ENCODE measurements at regions not wholly inside any gene's neighbourhood (a gene's known extent, or its start where the extent isn't known, plus 50 kb on each side); places are given as distances from the start of the nearest gene placed in this dataset.

DNA sequence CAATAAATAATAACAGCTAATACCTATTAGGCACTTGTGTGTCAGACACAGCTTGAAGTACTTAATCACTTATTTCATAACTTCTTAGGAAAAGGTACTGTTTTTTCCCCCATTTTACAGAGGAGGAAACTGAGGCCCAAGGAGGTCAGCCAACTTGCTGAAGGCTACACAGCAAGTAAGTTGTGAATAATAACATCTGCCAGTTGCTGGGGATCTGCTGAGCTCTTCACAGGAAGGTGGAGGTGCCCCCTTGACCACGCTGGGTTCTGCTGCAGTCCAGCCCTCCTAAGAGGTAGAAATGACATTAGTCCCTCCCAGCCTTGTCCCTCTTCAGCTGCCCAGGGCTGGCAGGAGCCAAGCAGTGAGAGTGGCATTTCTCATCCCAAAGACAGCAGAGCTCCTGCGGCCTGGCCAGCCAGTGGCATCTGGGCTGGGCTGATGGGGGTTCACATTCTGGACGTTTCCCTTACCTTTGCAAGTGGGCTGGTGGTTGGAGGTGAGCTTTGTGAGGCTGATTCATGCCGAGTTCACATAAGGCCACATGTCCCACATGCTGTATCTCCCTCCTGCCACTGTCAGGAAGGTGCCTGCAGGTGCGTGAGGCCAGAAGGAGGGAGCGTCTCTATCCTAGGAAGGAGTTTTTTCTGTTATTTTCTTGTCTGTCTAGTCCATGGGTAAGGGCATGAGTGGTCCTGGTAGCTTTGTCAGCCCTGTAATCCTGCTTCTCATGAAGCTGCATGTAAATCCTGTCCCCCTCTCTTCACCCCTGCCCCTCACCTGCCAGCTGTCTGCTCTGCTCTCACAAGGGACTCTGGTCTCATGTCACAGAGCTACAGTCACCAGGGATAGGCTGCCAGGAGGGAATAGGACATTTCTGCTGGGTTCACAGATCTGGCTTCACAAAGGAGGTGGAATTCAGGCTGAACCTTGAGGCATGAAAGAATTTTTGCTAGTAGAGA, 171.7 kb downstream of the MACROH2A1 start:
- no TSS peak for BruUV-seq (replicated peaks)
- WGBS (ENCODE audit: insufficient coverage, insufficient replicate concordance, low lambda C conversion rate, missing lambda C conversion rate): 27% methylated on average over 6 of the region's 6 CpGs
- CTCF ChIA-PET: no interaction called here
- POLR2A ChIA-PET: no interaction called here
- H4K20me1 ChIP-seq (ENCODE audit: control insufficient read depth, insufficient read depth): no peaks in the 10 kb centered on the region
- DNase-seq (ENCODE audit: low read depth, low spot score) (no peak), FAIRE-seq (no peak), ATAC-seq (no peak)
- SMC1A ChIA-PET (ENCODE audit: uncharacterized antibody, unreplicated experiment): no interaction called here
- no peak overlapping the region for H3K4me2 ChIP-seq (ENCODE audit: control insufficient read depth, insufficient read depth)
- H3K4me1 ChIP-seq (ENCODE audit: control insufficient read depth, insufficient read depth, low read length): peaks cover 8% of the 10 kb centered on the region
- RAD21 ChIA-PET (ENCODE audit: unreplicated experiment): no interaction called here
- H2AFZ ChIP-seq (ENCODE audit: control insufficient read depth, low read depth, low read length): no peak overlapping the region
- no peak overlapping the region for H3K9ac ChIP-seq (ENCODE audit: control insufficient read depth, insufficient read depth, low read length)
- no peaks in the 10 kb centered on the region for H3K36me3 ChIP-seq (ENCODE audit: control insufficient read depth in 2 of 2, insufficient read depth in 2 of 2, low read length in 1 of 2)
- intact Hi-C loops (cut with micrococcal nuclease; ENCODE audit: unreplicated experiment) (no loop called here), in situ Hi-C loops (cut with MboI) (no loop called here)
- H3K27ac ChIP-seq (ENCODE audit: control insufficient read depth, insufficient read depth): no peak overlapping the region
- no peaks in the 10 kb centered on the region for H3K9me3 ChIP-seq (replicated peaks; ENCODE audit: control insufficient read depth, insufficient read depth, low read length)
- no peaks in the 10 kb centered on the region for H3K79me2 ChIP-seq (ENCODE audit: control insufficient read depth, insufficient read depth, low read length)
- peaks cover 0 to 14% of the 10 kb centered on the region in 2 experiments; a peak in 2 of 4 replicates for H3K27me3 ChIP-seq (replicated peaks in 1 of 2; ENCODE audit: control insufficient read depth in 2 of 2, insufficient read depth in 2 of 2, low read length in 1 of 2)
- no peak overlapping the region for H3K4me3 ChIP-seq
- TF ChIP-seq MTA3 (IDR thresholded peaks at IDR 0.05; ENCODE audit: borderline replicate concordance, low read length): no peak
- TF ChIP-seq HDAC6 (IDR thresholded peaks at IDR 0.05; ENCODE audit: unreplicated experiment): no peak
- no peak for TF ChIP-seq ZNF687 (IDR thresholded peaks at IDR 0.05)
- no peak for TF ChIP-seq NR2C1 (IDR thresholded peaks at IDR 0.05)
- TF ChIP-seq TCF12 (IDR thresholded peaks at IDR 0.05; ENCODE audit: low read depth, low read length): no peak
- no peak for TF ChIP-seq BMI1 (IDR thresholded peaks at IDR 0.05; ENCODE audit: borderline replicate concordance)
- no peak for TF ChIP-seq MEF2B (IDR thresholded peaks at IDR 0.05; ENCODE audit: partially characterized antibody, poor library complexity, severe bottlenecking)
- no peak for TF ChIP-seq PKNOX1 (IDR thresholded peaks at IDR 0.05)
- TF ChIP-seq RFX5 (IDR thresholded peaks at IDR 0.05; ENCODE audit: low read depth, low read length): no peak
- no peak for TF ChIP-seq WRNIP1 (IDR thresholded peaks at IDR 0.05; ENCODE audit: borderline replicate concordance, low read depth, low read length)
- TF ChIP-seq SMAD1 (IDR thresholded peaks at IDR 0.05; ENCODE audit: low read depth, partially characterized antibody): no peak
- TF ChIP-seq SREBF2 (IDR thresholded peaks at IDR 0.05; ENCODE audit: low read length): no peak
- no peak for TF ChIP-seq YY1 (IDR thresholded peaks at IDR 0.05; ENCODE audit: low read depth, low read length)
- TF ChIP-seq EED (IDR thresholded peaks at IDR 0.05; ENCODE audit: low read depth): no peak
- TF ChIP-seq CTCF (IDR thresholded peaks at IDR 0.05 in 2 of 3, conservative IDR thresholded peaks at IDR 0.05 in 1 of 3; ENCODE audit: control insufficient read depth in 2 of 3, extremely low read depth in 1 of 3, insufficient read depth in 1 of 3, low read depth in 3 of 3, low read length in 3 of 3): no peak
- TF ChIP-seq SPI1 (IDR thresholded peaks at IDR 0.05; ENCODE audit: borderline replicate concordance, insufficient read depth, low read depth, low read length): no peak
